ENCODE measurements at regions not wholly inside any gene's neighbourhood (a gene's known extent, or its start where the extent isn't known, plus 50 kb on each side); places are given as distances from the start of the nearest gene placed in this dataset.
"Not testable (repeated sequence)": the region's sequence is repeated elsewhere in the genome, so short reads cannot be mapped to it uniquely, and the experiment has no call there.

DNA sequence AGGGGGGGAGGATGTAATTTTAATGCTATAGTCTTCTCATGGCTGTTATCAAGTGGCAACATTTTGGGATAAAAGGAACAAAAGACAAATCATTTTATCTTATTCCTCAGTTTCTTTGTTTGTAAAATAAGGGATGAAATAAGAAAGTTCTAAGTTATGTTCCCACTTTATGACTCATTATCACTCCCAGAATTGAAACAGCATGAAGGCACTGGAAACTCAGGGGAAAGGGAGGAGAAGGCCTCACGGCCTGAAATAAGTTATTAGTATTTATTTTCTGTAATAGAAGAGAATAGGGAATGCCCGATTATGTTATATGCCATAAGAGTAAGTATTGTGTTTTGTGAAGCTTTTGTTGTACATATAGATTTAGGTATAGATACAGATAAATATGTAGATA, 85.0 kb upstream of the NAMPT start:
- Mint-ChIP-seq H3K4me3 (ENCODE audit: unreplicated experiment) (no peak overlapping the region), H3K4me1 (ENCODE audit: low read depth) (no peaks in the 10 kb centered on the region), H3K27me3 (ENCODE audit: low read depth) (peaks cover 8% of the 10 kb centered on the region), H3K27ac (ENCODE audit: unreplicated experiment) (no peak overlapping the region), H3K9me3 (ENCODE audit: low read depth) (no peaks in the 10 kb centered on the region), H3K36me3 (ENCODE audit: low read depth) (no peaks in the 10 kb centered on the region)
- DNase-seq (ENCODE audit: low spot score): no peak
- TF ChIP-seq, protein P1, sequence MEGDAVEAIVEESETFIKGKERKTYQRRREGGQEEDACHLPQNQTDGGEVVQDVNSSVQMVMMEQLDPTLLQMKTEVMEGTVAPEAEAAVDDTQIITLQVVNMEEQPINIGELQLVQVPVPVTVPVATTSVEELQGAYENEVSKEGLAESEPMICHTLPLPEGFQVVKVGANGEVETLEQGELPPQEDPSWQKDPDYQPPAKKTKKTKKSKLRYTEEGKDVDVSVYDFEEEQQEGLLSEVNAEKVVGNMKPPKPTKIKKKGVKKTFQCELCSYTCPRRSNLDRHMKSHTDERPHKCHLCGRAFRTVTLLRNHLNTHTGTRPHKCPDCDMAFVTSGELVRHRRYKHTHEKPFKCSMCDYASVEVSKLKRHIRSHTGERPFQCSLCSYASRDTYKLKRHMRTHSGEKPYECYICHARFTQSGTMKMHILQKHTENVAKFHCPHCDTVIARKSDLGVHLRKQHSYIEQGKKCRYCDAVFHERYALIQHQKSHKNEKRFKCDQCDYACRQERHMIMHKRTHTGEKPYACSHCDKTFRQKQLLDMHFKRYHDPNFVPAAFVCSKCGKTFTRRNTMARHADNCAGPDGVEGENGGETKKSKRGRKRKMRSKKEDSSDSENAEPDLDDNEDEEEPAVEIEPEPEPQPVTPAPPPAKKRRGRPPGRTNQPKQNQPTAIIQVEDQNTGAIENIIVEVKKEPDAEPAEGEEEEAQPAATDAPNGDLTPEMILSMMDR (IDR thresholded peaks at IDR 0.05): no peak

DNA sequence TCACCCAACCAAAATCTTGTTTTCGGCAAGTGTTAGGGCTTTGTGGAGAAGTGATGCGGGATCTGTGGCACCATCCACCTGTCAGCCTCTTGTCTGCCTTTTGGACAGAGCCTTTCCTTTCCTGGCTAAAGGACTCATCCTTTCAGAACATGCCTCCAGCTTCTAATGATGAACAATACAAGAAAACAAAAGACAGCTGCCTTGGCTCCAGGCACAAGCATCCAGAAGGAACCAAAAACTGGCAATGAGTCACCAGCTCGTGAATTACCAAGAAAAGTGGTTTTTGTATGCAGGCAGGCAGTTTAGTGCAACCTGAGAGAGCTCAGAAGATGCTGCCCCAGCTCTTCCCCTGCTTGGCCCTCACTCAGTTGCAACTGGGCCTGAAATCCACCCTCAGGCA, 84.6 kb upstream of the NAMPT start:
- DNase-seq (ENCODE audit: low spot score): no peak
- TF ChIP-seq, protein P1 (IDR thresholded peaks at IDR 0.05): no peak
- Mint-ChIP-seq H3K36me3 (ENCODE audit: low read depth) (no peaks in the 10 kb centered on the region), H3K4me1 (ENCODE audit: low read depth) (no peaks in the 10 kb centered on the region), H3K27ac (ENCODE audit: unreplicated experiment) (no peak overlapping the region), H3K4me3 (ENCODE audit: unreplicated experiment) (no peak overlapping the region), H3K9me3 (ENCODE audit: low read depth) (no peaks in the 10 kb centered on the region), H3K27me3 (ENCODE audit: low read depth) (peaks cover 6% of the 10 kb centered on the region)

DNA sequence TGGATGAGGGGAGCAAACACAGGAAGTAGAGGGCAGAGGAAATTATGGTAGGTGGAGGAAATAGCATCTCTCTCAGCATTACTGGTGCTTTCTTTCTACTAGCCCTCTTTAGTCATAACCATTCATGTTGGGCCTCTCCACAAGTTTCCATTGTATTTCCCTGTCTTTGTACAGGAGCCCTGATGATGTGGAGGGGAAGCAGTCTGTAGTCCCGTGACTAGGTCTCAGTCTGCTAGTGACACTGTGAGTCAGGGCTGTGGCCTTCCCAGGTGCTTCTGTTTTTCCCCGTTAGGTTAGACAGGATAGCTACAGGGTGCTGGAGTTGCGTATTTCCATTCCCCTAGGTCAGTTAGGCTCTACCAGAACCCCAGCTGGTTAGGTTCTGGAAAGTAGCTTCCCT, 82.9 kb upstream of the NAMPT start:
- H3K4me3 Mint-ChIP-seq (ENCODE audit: unreplicated experiment): no peak overlapping the region
- peaks cover under 1% of the 10 kb centered on the region for H3K36me3 Mint-ChIP-seq (ENCODE audit: low read depth)
- TF ChIP-seq, protein P1 (IDR thresholded peaks at IDR 0.05): no peak
- peaks cover 4% of the 10 kb centered on the region for H3K9me3 Mint-ChIP-seq (ENCODE audit: low read depth)
- no peak overlapping the region for H3K27ac Mint-ChIP-seq (ENCODE audit: unreplicated experiment)
- H3K27me3 Mint-ChIP-seq (ENCODE audit: low read depth): peaks cover 16% of the 10 kb centered on the region
- H3K4me1 Mint-ChIP-seq (ENCODE audit: low read depth): no peaks in the 10 kb centered on the region
- no peak for DNase-seq (ENCODE audit: low spot score)

DNA sequence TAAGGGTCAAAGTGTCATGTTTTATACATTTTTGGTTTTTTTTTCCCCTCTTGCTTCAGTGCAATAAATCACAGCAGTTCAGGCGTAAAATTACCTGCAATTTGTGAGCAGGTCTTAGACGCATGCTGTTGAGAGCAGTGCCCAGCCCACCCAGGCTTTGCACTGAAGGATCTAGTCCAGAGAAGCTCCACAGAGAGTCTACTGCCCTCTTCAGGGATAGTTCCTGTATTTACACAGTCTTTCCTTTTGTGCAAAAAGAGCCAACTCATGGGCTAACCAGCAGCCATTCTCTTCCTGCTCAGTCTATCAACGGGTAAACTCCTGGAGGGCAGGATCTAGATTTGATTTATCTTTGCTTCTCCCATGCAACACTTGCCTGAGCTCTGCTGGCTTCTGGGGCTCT, 82.2 kb upstream of the NAMPT start:
- H3K4me1 Mint-ChIP-seq (ENCODE audit: low read depth): no peaks in the 10 kb centered on the region
- no peak overlapping the region for H3K27ac Mint-ChIP-seq (ENCODE audit: unreplicated experiment)
- H3K36me3 Mint-ChIP-seq (ENCODE audit: low read depth): peaks cover 1% of the 10 kb centered on the region
- no peak overlapping the region for H3K4me3 Mint-ChIP-seq (ENCODE audit: unreplicated experiment)
- TF ChIP-seq, protein P1 (IDR thresholded peaks at IDR 0.05): peak; percentile 30
- peaks cover 4% of the 10 kb centered on the region for H3K9me3 Mint-ChIP-seq (ENCODE audit: low read depth)
- DNase-seq (ENCODE audit: low spot score): no peak
- H3K27me3 Mint-ChIP-seq (ENCODE audit: low read depth): peaks cover 23% of the 10 kb centered on the region

DNA sequence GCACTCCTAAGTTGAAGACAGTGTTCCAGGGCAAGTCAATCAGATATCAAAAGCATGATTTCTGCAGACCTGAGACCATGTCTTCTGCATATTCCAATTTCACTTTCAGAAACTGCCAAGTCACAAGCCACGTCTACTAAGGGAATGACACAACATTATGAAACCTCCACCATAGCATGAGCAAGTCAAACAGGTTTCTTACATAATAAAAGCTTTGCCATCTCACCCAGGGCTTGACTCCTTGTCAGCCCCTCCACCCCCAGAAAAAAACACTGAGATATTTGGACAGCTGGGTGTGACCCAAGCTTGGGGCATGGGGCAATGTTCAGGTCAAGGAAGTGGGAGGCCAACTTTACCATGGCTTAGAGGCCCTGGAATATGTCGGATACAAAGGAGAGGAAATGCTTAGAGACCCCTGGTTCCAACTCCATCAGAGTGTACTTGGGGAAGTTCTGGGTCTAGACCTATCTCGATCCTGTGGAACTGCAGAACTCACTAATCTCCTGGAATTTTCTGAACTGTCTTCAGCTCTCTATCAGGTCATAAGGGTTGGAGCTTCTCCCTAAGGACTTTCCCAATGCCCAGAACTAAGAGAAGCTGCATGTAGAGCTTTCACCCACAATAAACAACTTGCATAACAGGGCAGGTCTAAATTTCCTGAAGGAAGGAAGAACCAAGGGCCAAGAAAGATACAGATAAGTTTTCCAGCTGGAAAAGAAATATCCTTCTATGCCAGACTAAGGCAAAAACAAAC, 80.6 kb upstream of the NAMPT start:
- TF ChIP-seq, protein P1 (IDR thresholded peaks at IDR 0.05): no peak
- Mint-ChIP-seq H3K9me3 (ENCODE audit: low read depth) (peaks cover 6% of the 10 kb centered on the region), H3K36me3 (ENCODE audit: low read depth) (peaks cover 1% of the 10 kb centered on the region), H3K27me3 (ENCODE audit: low read depth) (peaks cover 35% of the 10 kb centered on the region), H3K4me1 (ENCODE audit: low read depth) (no peaks in the 10 kb centered on the region), H3K4me3 (ENCODE audit: unreplicated experiment) (no peak overlapping the region), H3K27ac (ENCODE audit: unreplicated experiment) (no peak overlapping the region)
- DNase-seq (ENCODE audit: low spot score): no peak

DNA sequence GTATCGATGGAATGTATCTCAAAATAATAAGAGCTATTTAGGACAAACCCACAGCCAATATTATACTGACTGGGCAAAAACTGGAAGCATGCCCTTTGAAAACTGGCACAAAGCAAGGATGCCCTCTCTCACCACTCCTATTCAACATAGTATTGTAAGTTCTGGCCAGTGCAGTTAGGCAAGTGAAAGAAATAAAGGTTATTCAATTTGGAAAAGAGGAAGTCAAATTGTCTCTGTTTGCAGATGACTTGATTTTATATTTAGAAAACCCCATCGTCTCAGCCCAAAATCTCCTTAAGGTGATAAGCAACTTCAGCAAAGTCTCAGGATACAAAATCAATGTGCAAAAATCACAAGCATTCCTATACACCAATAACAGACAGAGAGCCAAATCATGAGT, 77.7 kb upstream of the NAMPT start:
- not testable (repeated sequence) for DNase-seq (ENCODE audit: low spot score)

More for the DNA sequence above, 77.7 kb upstream of the NAMPT start:
- Mint-ChIP-seq H3K27me3 (ENCODE audit: low read depth) (peaks cover 43% of the 10 kb centered on the region), H3K9me3 (ENCODE audit: low read depth) (peaks cover 15% of the 10 kb centered on the region)
- not testable (repeated sequence) for H3K4me3 Mint-ChIP-seq (ENCODE audit: unreplicated experiment); H3K27ac Mint-ChIP-seq (ENCODE audit: unreplicated experiment); H3K36me3 Mint-ChIP-seq (ENCODE audit: low read depth); H3K4me1 Mint-ChIP-seq (ENCODE audit: low read depth)
